T-cell (primary cell): ENCODE measurements at regions not wholly inside any gene's neighbourhood (a gene's known extent, or its start where the extent isn't known, plus 50 kb on each side); places are given as distances from the start of the nearest gene placed in this dataset.

ENCODE experiments used
- ATAC-seq, 4 experiments: fragments of 200-7000 bp in 3 of 4; fragments of 150-1000 bp in 1 of 4; cut with Tn5 transposase; replicated peaks in 1 of 4; 1 replicate in 3 of 4; 2 replicates in 1 of 4; pipeline ENCODE4 v1.10.0; 2021; ENCODE audit warnings: moderate library complexity in 3 of 4, mild to moderate bottlenecking in 2 of 4, moderate number of reproducible peaks in 1 of 4
- CTCF ChIA-PET, 2 donors: fragments of 300-600 bp; sonication (Branson Sonifier 250); formaldehyde crosslinking; loops; one replicate each; lab custom pipeline; 2022; ENCODE audit warnings: antibody characterized with exemption in 2 of 2; lab: Charles Lee
- POLR2A ChIA-PET, 2 donors: fragments of 300-600 bp; sonication (Branson Sonifier 250); formaldehyde crosslinking; loops; one replicate each; lab custom pipeline; 2022; ENCODE audit warnings: antibody characterized with exemption in 2 of 2; lab: Charles Lee
- DNase-seq, 35 experiments: peaks; one replicate each; pipeline versions ENCODE4 v3.0.0 to v3.0.0-alpha.2; 2013 to 2023
- H3K27ac ChIP-seq: one replicate; pipeline ENCODE4 v1.5.1; 2013; ENCODE audit warnings: low read length
- H3K27me3 ChIP-seq, 2 experiments: replicated peaks in 1 of 2; 1 replicate in 1 of 2; 2 replicates in 1 of 2; pipeline versions ENCODE4 v1.6.1 to v1.7.0; 2013; ENCODE audit warnings: low read length in 1 of 2, mixed read lengths in 1 of 2; ENCODE audit not compliant: control insufficient read depth in 2 of 2, insufficient read depth in 2 of 2; ENCODE audit errors: extremely low read depth in 1 of 2
- H3K36me3 ChIP-seq, 2 donors: 1 replicate in 1 of 2; 2 replicates in 1 of 2; pipeline versions ENCODE4 v1.6.1 to v1.7.0; 2013; ENCODE audit warnings: low read length in 1 of 2; ENCODE audit not compliant: control insufficient read depth in 2 of 2, insufficient read depth in 1 of 2; ENCODE audit errors: extremely low read depth in 1 of 2
- H3K4me1 ChIP-seq, 2 experiments: 1 replicate in 1 of 2; 2 replicates in 1 of 2; pipeline versions ENCODE4 v1.6.1 to v1.7.0; 2013; ENCODE audit warnings: low read length in 2 of 2, mixed read lengths in 1 of 2; ENCODE audit not compliant: insufficient read depth in 2 of 2, control insufficient read depth in 1 of 2; ENCODE audit errors: extremely low read depth in 1 of 2
- H3K4me3 ChIP-seq, 2 donors: 1 replicate in 1 of 2; 2 replicates in 1 of 2; pipeline versions ENCODE4 v1.5.1 to v1.7.0; 2013; ENCODE audit warnings: mild to moderate bottlenecking in 2 of 2, low read length in 1 of 2, moderate library complexity in 1 of 2; ENCODE audit not compliant: control insufficient read depth in 1 of 2; ENCODE audit errors: extremely low read depth in 1 of 2
- H3K9me3 ChIP-seq: 2 replicates; pipeline ENCODE4 v1.7.0; 2013
- H3K27ac Mint-ChIP-seq, 2 donors: one replicate each; pipeline ENCODE4 v1.8.0; 2020 to 2021; ENCODE audit warnings: mild to moderate bottlenecking in 2 of 2, mixed read lengths in 2 of 2
- H3K27me3 Mint-ChIP-seq, 2 donors: one replicate each; pipeline ENCODE4 v1.8.0; 2021 to 2022; ENCODE audit warnings: mixed read lengths in 2 of 2
- H3K36me3 Mint-ChIP-seq: one replicate; pipeline ENCODE4 v1.8.0; 2021; ENCODE audit warnings: mixed read lengths
- H3K4me1 Mint-ChIP-seq, 3 donors: one replicate each; pipeline ENCODE4 v1.8.0; 2020 to 2022; ENCODE audit warnings: mixed read lengths in 3 of 3, mild to moderate bottlenecking in 1 of 3
- H3K4me3 Mint-ChIP-seq, 3 donors: one replicate each; pipeline ENCODE4 v1.8.0; 2020 to 2022; ENCODE audit warnings: mild to moderate bottlenecking in 3 of 3, mixed read lengths in 3 of 3, moderate library complexity in 3 of 3
- H3K9me3 Mint-ChIP-seq, 3 donors: one replicate each; pipeline ENCODE4 v1.8.0; 2020 to 2022; ENCODE audit warnings: mixed read lengths in 3 of 3
- WGBS: methylation state at CpG from one replicate; pipeline ENCODE4 v1.1.5; 2013; ENCODE audit warnings: missing lambda C conversion rate; ENCODE audit not compliant: insufficient coverage; 5-methylcytosine and 5-hydroxymethylcytosine counted together

DNA sequence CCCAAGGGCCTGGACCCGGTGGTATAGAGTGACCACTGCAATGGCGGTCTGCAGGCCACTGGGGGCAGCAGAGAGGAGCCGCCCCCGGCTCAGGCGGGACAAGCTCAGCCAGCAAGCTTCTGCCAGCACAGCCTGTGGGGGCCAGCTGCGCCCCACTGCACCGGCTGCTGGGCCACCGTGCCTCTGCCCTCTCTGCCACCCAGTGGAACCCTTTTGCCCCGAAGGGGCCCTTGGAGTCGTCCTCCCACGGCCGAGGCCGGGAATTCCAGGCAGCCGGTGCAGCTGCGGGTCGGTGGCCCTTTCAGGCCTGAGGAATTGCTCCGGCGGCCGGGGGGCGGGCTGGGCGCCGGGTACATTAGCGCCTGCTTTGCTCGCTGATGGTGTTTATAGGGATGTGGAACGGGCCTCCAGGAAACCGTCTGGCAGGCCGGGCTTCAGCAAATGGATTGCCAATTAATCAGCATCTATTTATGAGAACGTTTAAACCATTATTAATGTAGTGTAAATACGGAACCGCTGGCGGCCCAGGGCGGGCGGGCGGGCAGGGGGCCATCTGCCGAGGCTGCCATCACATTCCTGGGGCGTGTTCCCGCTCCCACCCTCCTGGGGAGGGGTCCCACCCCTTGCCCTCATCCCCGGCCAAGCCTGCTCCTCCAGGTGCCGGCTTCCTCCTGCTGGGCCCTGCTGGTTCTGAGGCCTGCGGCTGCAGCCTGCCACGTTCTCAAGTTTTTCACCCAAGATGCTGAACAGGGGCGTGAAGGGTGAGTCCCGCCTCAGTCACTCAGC, 127.4 kb downstream of the BARX1 start:
- Mint-ChIP-seq H3K4me1 (peaks cover 10 to 15% (median 10%) of the 10 kb centered on the region in 3 donors), H3K27ac (no peak overlapping the region), H3K36me3 (no peaks in the 10 kb centered on the region), H3K27me3 (peaks cover 54 to 65% of the 10 kb centered on the region in 2 donors), H3K9me3 (peaks cover 0 to 7% (median 0%) of the 10 kb centered on the region in 3 donors), H3K4me3 (peak overlapping the region in 1 of 3 donors; percentile 58)
- no peak overlapping the region for H3K27ac ChIP-seq
- H3K36me3 ChIP-seq: no peaks in the 10 kb centered on the region
- CTCF ChIA-PET: interaction anchor here (0.9 to 1.0 kb wide), 2 partner anchors 16 to 134 kb away, joined by 3 read pairs; no protein-coding TSS in a partner anchor
- peaks cover 0 to 15% of the 10 kb centered on the region in 2 experiments for H3K4me1 ChIP-seq
- peak; percentile 66 to 75 (median 68) for ATAC-seq
- DNase-seq: peak in 16 of 35 experiments; percentile 8 to 42 (median 23)
- peaks cover 5 to 76% of the 10 kb centered on the region in 2 experiments for H3K27me3 ChIP-seq
- H3K9me3 ChIP-seq: no peaks in the 10 kb centered on the region
- WGBS: 21% methylated on average over 25 of the region's 43 CpGs
- POLR2A ChIA-PET: no interaction called here
- no peak overlapping the region for H3K4me3 ChIP-seq

DNA sequence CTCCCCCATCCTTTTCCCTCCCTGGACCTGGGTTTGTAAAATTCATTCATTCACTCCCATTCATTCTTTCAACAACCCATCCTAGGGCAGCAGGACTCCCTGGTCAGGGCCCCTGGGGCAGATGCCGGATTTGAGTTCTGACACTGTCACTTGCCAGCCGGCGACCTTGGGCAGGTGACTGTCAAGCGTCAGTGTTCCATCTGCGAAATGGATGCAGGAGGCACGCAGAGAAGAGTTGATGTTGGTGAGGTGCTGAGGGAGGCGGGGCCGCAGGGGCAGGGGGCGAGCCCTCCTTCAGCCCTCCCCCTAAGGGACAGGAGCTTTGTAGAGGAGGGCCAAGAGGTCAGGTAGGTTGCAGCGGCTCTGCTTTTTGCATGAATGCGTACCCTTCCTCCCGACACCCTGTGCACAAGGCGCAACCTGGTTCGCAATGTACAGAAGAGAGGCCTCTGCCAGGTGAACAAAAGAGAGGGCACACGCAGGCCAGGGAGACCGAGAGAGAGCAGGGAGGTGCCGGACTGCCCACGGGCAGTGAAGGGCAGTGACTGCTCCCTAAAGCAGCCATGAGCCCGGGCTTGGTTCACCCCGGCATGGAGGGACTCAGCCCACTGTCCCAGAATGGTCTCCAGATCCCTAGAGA, 128.1 kb downstream of the BARX1 start:
- ChIA-PET CTCF (interaction anchor here (0.9 to 1.0 kb wide), 2 partner anchors 16 to 135 kb away, joined by 3 read pairs; no protein-coding TSS in a partner anchor), POLR2A (no interaction called here)
- Mint-ChIP-seq H3K9me3 (no peaks in the 10 kb centered on the region), H3K36me3 (no peaks in the 10 kb centered on the region), H3K27me3 (peaks cover 52 to 63% of the 10 kb centered on the region in 2 donors), H3K4me3 (peak overlapping the region in 1 of 3 donors; percentile 58), H3K4me1 (peaks cover 10 to 15% (median 10%) of the 10 kb centered on the region in 3 donors), H3K27ac (no peak overlapping the region)
- no peak overlapping the region for H3K4me3 ChIP-seq
- H3K9me3 ChIP-seq: no peaks in the 10 kb centered on the region
- H3K27ac ChIP-seq: no peak overlapping the region
- peaks cover 0 to 15% of the 10 kb centered on the region in 2 experiments for H3K4me1 ChIP-seq
- WGBS: 42% methylated on average over 13 of the region's 20 CpGs
- no peaks in the 10 kb centered on the region for H3K36me3 ChIP-seq
- H3K27me3 ChIP-seq: peaks cover 5 to 79% of the 10 kb centered on the region in 2 experiments
- peak in 1 of 35 experiments; percentile 5 for DNase-seq
- peak in 3 of 4 experiments; percentile 8 to 23 (median 12) for ATAC-seq

DNA sequence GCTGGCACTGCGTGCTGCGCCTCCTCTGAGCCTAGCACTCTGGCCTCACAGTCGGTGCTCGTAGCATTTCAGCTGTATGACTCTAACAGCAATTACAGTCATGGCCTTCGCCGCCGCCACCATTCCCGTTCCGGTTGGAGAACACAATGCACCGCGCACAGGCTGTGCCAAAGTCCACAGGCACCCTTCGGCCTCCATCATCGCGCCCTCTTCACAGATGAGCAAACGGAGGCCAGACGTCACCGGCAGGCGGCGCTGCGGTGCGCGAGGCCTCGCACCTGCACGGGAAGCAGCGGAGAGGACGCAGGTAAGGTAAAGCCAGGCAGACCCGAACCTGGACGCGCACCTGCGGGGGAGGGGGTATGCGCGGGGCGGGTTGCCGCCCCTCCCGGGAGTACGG, 128.9 kb downstream of the BARX1 start:
- peak in 27 of 35 experiments; percentile 6 to 57 (median 33) for DNase-seq
- CTCF ChIA-PET: no interaction called here
- H3K27me3 ChIP-seq: peaks cover 3 to 82% of the 10 kb centered on the region in 2 experiments
- Mint-ChIP-seq H3K9me3 (no peaks in the 10 kb centered on the region), H3K4me3 (peak overlapping the region in 2 of 3 donors; percentile 18 to 58), H3K27me3 (peaks cover 54 to 65% of the 10 kb centered on the region in 2 donors), H3K27ac (no peak overlapping the region), H3K36me3 (no peaks in the 10 kb centered on the region), H3K4me1 (peaks cover 10 to 15% (median 10%) of the 10 kb centered on the region in 3 donors)
- H3K9me3 ChIP-seq: no peaks in the 10 kb centered on the region
- WGBS: 30% methylated on average over 36 of the region's 36 CpGs
- H3K4me3 ChIP-seq: no peak overlapping the region
- no peaks in the 10 kb centered on the region for H3K36me3 ChIP-seq
- peaks cover 0 to 15% of the 10 kb centered on the region in 2 experiments for H3K4me1 ChIP-seq
- POLR2A ChIA-PET: no interaction called here
- ATAC-seq: peak in 3 of 4 experiments; percentile 42 to 61 (median 53)
- no peak overlapping the region for H3K27ac ChIP-seq

DNA sequence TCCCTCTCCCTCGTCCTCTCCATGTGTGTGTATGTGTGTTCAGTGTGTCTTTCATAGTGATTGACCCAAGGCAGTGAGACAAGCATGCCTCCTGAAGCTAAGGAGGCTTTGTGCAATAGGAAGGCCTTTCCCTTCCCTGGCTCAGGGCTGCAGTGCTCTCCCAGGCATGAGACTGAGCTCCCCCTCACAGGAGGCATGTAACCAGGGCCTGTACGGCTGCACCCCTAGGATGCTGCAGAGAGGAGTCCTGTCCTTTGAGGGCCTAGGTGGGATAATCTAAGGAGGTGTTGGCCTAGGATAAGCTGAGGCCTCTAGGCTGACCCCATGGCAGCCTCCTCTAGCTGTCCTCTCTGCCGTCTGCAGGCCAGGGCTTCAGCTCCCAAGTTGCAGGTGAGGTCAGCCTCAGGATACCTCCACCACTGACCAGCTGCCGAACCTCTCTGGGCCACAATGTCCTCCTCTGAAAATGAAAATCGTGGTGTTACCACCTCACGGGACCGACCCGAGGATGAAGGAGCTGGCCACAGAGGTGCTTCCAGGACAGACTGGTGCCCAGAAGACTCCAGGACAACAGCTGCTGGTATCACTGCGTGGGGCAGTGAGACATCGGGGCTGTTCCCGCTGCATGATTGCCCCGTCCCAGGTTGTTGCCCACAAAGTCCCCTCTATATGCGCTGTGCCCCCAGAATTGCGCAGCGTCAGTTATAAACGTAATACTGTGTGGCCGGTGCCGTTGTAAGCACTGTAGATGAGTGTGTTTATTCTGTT, 129.6 kb downstream of the BARX1 start:
- H3K27me3 Mint-ChIP-seq: peaks cover 54 to 65% of the 10 kb centered on the region in 2 donors
- no peak for ATAC-seq
- Histone ChIP-seq H3K27me3 (peaks cover 0 to 77% of the 10 kb centered on the region in 2 experiments), H3K4me3 (no peak overlapping the region), H3K36me3 (no peaks in the 10 kb centered on the region), H3K27ac (no peak overlapping the region), H3K4me1 (peaks cover 0 to 15% of the 10 kb centered on the region in 2 experiments), H3K9me3 (no peaks in the 10 kb centered on the region)
- ChIA-PET POLR2A (no interaction called here), CTCF (interaction anchor here (0.5 kb wide), 2 partner anchors 27 to 84 kb away, joined by 3 to 4 read pairs; no protein-coding TSS in a partner anchor)
- H3K9me3 Mint-ChIP-seq: no peaks in the 10 kb centered on the region
- H3K4me1 Mint-ChIP-seq: peaks cover 10 to 15% (median 10%) of the 10 kb centered on the region in 3 donors
- peak in 1 of 35 experiments; percentile 4 for DNase-seq
- WGBS: 91% methylated on average over 16 of the region's 18 CpGs
- H3K27ac Mint-ChIP-seq: no peak overlapping the region
- no peaks in the 10 kb centered on the region for H3K36me3 Mint-ChIP-seq
- H3K4me3 Mint-ChIP-seq: peak overlapping the region in 1 of 3 donors; percentile 58

DNA sequence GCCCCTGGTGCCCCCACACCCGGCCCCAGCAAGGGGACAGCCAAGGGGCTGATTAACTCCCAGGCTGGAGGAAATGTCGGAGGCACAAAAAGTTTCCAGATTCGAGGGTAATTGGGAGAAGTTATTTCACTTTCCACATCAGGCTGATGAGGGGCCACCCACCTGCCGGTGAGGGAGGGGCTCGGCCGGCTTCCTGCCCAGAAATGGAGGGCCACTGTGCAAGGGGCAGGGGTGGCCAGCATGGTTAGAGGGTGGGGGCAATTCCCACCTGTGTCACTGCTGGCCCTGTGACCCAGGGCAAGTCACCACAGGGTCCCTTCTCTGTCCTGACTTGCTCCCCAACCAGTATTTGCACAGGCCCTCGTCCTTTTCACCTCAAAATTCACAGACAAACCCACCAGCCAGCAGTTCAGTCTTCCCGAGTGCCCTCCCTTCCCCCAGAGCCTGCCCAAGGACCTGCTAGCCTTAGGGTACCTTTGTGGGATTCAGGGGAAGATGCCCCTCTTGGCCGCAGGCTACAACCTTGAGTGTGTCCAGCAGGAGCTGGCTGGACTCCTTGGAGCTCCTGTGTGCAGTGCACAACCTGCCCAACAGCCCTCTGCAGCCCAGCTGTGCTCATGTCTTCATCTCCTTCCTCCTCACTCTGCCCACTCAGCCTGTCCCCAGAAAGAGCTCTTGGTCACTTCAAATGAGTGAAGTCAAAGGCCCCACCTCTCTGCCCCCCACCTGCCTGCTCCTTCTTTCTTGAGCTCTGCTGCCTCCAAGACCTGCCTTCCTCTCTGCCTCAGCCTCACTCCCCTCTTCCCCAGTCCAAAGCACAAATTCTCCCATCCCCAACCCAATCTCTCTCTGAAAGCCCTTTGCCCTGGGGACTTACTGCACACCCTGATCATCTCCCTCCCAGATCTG, 130.5 kb downstream of the BARX1 start:
- Mint-ChIP-seq H3K9me3 (no peaks in the 10 kb centered on the region), H3K4me1 (peaks cover 10 to 15% (median 10%) of the 10 kb centered on the region in 3 donors), H3K27me3 (peaks cover 58 to 69% of the 10 kb centered on the region in 2 donors), H3K4me3 (no peak overlapping the region), H3K36me3 (no peaks in the 10 kb centered on the region), H3K27ac (no peak overlapping the region)
- POLR2A ChIA-PET: no interaction called here
- Histone ChIP-seq H3K27me3 (peaks cover 0 to 73% of the 10 kb centered on the region in 2 experiments), H3K36me3 (no peaks in the 10 kb centered on the region), H3K4me3 (no peak overlapping the region), H3K27ac (no peak overlapping the region), H3K4me1 (peaks cover 0 to 15% of the 10 kb centered on the region in 2 experiments), H3K9me3 (no peaks in the 10 kb centered on the region)
- ATAC-seq (no peak), DNase-seq (peak in 1 of 35 experiments; percentile 3)
- CTCF ChIA-PET: interaction anchor here in 1 of 2 donors (0.5 kb wide), 1 partner anchor 85 kb away, joined by 4 read pairs; no protein-coding TSS in a partner anchor
- 48% methylated on average over 5 of the region's 9 CpGs for WGBS
